HepG2 (cell line): ENCODE measurements at regions not wholly inside any gene's neighbourhood (a gene's known extent, or its start where the extent isn't known, plus 50 kb on each side); places are given as distances from the start of the nearest gene placed in this dataset.

ENCODE experiments used
- ATAC-seq: fragments of 200-7000 bp; cut with Tn5 transposase; 3 replicates; pipeline ENCODE4 v1.9.1; 2020; ENCODE audit warnings: mild to moderate bottlenecking, moderate library complexity
- BruUV-seq: library from RNA; stranded (reverse); fragments of 400-500 nt; replicated peaks from 2 replicates; lab custom pipeline; 2021; lab: Mats Ljungman, UMichigan
- CTCF ChIA-PET: fragments of 300-600 bp; formaldehyde crosslinking; extraction: SDS; loops from one replicate; lab custom pipeline; 2021; ENCODE audit warnings: low total read pairs, inconsistent platforms, low intra/inter-chr PET ratio; lab: Yijun Ruan, JAX
- POLR2A ChIA-PET: fragments of 350-600 bp; sonication (Branson Sonifier 250); formaldehyde crosslinking; loops from one replicate; lab custom pipeline; 2020; ENCODE audit warnings: antibody characterized with exemption, inconsistent platforms; lab: Yijun Ruan, JAX
- DNase-seq: peaks from one replicate; pipeline ENCODE4 v3.0.0-alpha.2; 2015; ENCODE audit warnings: low spot score
- FAIRE-seq: peaks from 3 replicates; lab custom pipeline; 2011; peaks lifted over from hg19 to GRCh38; lab: Jason Lieb, UNC
- H2AFZ ChIP-seq: one replicate; pipeline ENCODE4 v1.6.1; 2011; ENCODE audit warnings: low read length, inconsistent platforms
- H3K27ac ChIP-seq: fragments of 300-600 bp; 3 replicates; pipeline ENCODE4 v1.8.0; 2011; ENCODE audit warnings: mixed run types, mild to moderate bottlenecking, mixed read lengths, low read length, inconsistent platforms; ENCODE audit not compliant: insufficient read depth; ENCODE audit errors: extremely low read length
- H3K27me3 ChIP-seq, 2 experiments: fragments of 200-600 bp in 1 of 2; 2 replicates in 1 of 2; 3 replicates in 1 of 2; pipeline versions ENCODE4 v1.6.0 to v1.8.0; 2011; ENCODE audit warnings: low read length in 2 of 2, mild to moderate bottlenecking in 2 of 2, moderate library complexity in 2 of 2, inconsistent platforms in 1 of 2; ENCODE audit not compliant: insufficient read depth in 2 of 2, control insufficient read depth in 1 of 2
- H3K36me3 ChIP-seq, 2 experiments: fragments of 200-600 bp in 1 of 2; replicated peaks in 1 of 2; 2 replicates in 1 of 2; 3 replicates in 1 of 2; pipeline versions ENCODE4 v1.5.1 to v1.8.0; 2011; ENCODE audit warnings: low read length in 2 of 2, inconsistent platforms in 1 of 2; ENCODE audit not compliant: insufficient read depth in 2 of 2, control insufficient read depth in 1 of 2
- H3K4me1 ChIP-seq: 2 replicates; pipeline ENCODE4 v1.5.1; 2012; ENCODE audit warnings: low read length, inconsistent platforms; ENCODE audit not compliant: insufficient read depth
- H3K4me2 ChIP-seq: 2 replicates; pipeline ENCODE4 v1.6.0; 2011; ENCODE audit warnings: low read depth, low read length, inconsistent platforms
- H3K4me3 ChIP-seq, 3 experiments: fragments of 200-600 bp in 1 of 3; sonication (generic), shearing (Covaris generic) in 1 of 3; replicated peaks in 1 of 3; 2 replicates each; pipeline ENCODE4 v1.5.1; 2011 to 2016; ENCODE audit warnings: low read length in 3 of 3, inconsistent platforms in 2 of 3, low read depth in 2 of 3, mild to moderate bottlenecking in 2 of 3, control low read depth in 1 of 3, mixed read lengths in 1 of 3; ENCODE audit not compliant: insufficient read depth in 1 of 3
- H3K79me2 ChIP-seq: one replicate; pipeline ENCODE4 v1.6.1; 2011; ENCODE audit warnings: low read length, inconsistent platforms; ENCODE audit not compliant: insufficient read depth
- H3K9ac ChIP-seq: 2 replicates; pipeline ENCODE4 v1.6.0; 2011; ENCODE audit warnings: mild to moderate bottlenecking, low read depth, low read length, inconsistent platforms; ENCODE audit not compliant: insufficient read depth
- H3K9me3 ChIP-seq: 2 replicates; pipeline ENCODE4 v1.5.1; 2012; ENCODE audit warnings: mild to moderate bottlenecking, low read length
- H4K20me1 ChIP-seq: 2 replicates; pipeline ENCODE4 v1.6.0; 2011; ENCODE audit warnings: inconsistent platforms, mild to moderate bottlenecking, low read length, moderate library complexity; ENCODE audit not compliant: insufficient read depth
- HOXA3 ChIP-seq: sonication (generic); formaldehyde crosslinking; IDR thresholded peaks from 2 replicates; pipeline ENCODE4 v1.5.0; 2020; ENCODE audit warnings: missing genetic modification reagents
- REPIN1 ChIP-seq: sonication (generic); formaldehyde crosslinking; IDR thresholded peaks from 2 replicates; pipeline ENCODE4 v1.8.0; 2022; ENCODE audit warnings: missing genetic modification reagents, low read depth, mild to moderate bottlenecking, borderline replicate concordance
- RFX5 ChIP-seq: IDR thresholded peaks from 2 replicates; pipeline ENCODE4 v1.6.1; 2011; ENCODE audit warnings: low read depth, low read length, improper control_type of control experiment
- SMAD1 ChIP-seq: sonication (generic); formaldehyde crosslinking; IDR thresholded peaks from 2 replicates; pipeline ENCODE4 v1.4.0; 2020; ENCODE audit warnings: missing genetic modification reagents, low read depth, mild to moderate bottlenecking, borderline replicate concordance
- SP4 ChIP-seq: sonication (generic); formaldehyde crosslinking; IDR thresholded peaks from 2 replicates; pipeline ENCODE4 v1.8.1; 2023; ENCODE audit warnings: mild to moderate bottlenecking, missing genetic modification reagents
- TMF1 ChIP-seq: sonication (generic); formaldehyde crosslinking; IDR thresholded peaks from 2 replicates; pipeline ENCODE4 v1.8.1; 2022; ENCODE audit warnings: low read depth, missing genetic modification reagents
- ZNF292 ChIP-seq: sonication (generic); formaldehyde crosslinking; IDR thresholded peaks from 2 replicates; pipeline ENCODE4 v1.8.1; 2022; ENCODE audit warnings: mild to moderate bottlenecking, low read depth, missing genetic modification reagents, borderline replicate concordance
- ZNF3 ChIP-seq: IDR thresholded peaks from 2 replicates; pipeline ENCODE4 v1.7.0; 2017; ENCODE audit warnings: inconsistent platforms
- ZNF891 ChIP-seq: sonication (generic); formaldehyde crosslinking; IDR thresholded peaks from 2 replicates; pipeline ENCODE4 v1.5.0; 2020; ENCODE audit warnings: mild to moderate bottlenecking, missing genetic modification reagents
- WGBS: methylation state at CpG from one replicate; pipeline ENCODE4 v1.1.6; 2017; ENCODE audit warnings: low lambda C conversion rate; 5-methylcytosine and 5-hydroxymethylcytosine counted together
- in situ Hi-C: cut with HindIII; loops from 2 replicates; pipeline ENCODE4 v1.10.0; 2017; ENCODE audit warnings: low pct_unique_long_range_greater_than_20kb; ENCODE audit not compliant: extremely low pct_ligation_motif_present
- intact Hi-C: fragments of 100-400 bp; cut with micrococcal nuclease; formaldehyde crosslinking; loops from one replicate; pipeline ENCODE4 v1.10.0; 2022; ENCODE audit not compliant: unreplicated experiment

DNA sequence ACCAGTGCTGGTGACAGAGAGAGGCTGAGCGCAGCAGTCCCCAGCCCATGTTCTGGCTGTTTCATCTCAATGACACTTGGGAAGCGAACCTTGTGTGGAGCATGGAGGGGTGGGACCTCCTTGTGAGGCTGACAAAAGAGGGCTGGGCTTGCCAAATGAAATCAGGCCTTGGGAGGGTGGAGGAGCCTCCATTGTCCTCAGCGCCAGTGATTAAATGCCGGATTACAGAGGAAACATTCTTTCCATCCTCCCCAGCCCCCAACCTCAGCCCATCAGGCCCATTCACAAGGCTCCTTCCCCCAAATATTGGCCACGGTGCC, 63.3 kb upstream of the PAXBP1 start:
- no TSS peak for BruUV-seq
- no peak overlapping the region for H3K27ac ChIP-seq
- peaks cover 0 to 5% of the 10 kb centered on the region in 2 experiments; a peak in 1 of 5 replicates for H3K27me3 ChIP-seq
- no peaks in the 10 kb centered on the region for H4K20me1 ChIP-seq
- ATAC-seq (no peak), DNase-seq (no peak), FAIRE-seq (no peak)
- H3K4me3 ChIP-seq: no peak overlapping the region
- POLR2A ChIA-PET: no interaction called here
- 0 out of 2 replicates have a peak, but pooled peaks cover 7% of the 10 kb centered on the region for H3K4me1 ChIP-seq
- intact Hi-C loops (no loop called here), in situ Hi-C loops (loop anchor here (10.0 kb wide), 1 partner anchor 360 kb away; no protein-coding TSS in a partner anchor)
- H2AFZ ChIP-seq: no peak overlapping the region
- no peak overlapping the region for H3K4me2 ChIP-seq
- H3K9ac ChIP-seq: no peak overlapping the region
- no peaks in the 10 kb centered on the region for H3K9me3 ChIP-seq
- CTCF ChIA-PET: no interaction called here
- no peaks in the 10 kb centered on the region for H3K36me3 ChIP-seq
- no peak for TF ChIP-seq ZNF891 (CRISPR knock-in tag)
- no peak for TF ChIP-seq SP4 (CRISPR knock-in tag)
- TF ChIP-seq SMAD1 (CRISPR knock-in tag): no peak
- no peak for TF ChIP-seq REPIN1 (CRISPR knock-in tag)
- no peak for TF ChIP-seq ZNF3 (CRISPR knock-in tag)
- WGBS: 42% methylated on average over 5 of the region's 5 CpGs
- no peaks in the 10 kb centered on the region for H3K79me2 ChIP-seq

GRCh38 chr21:32842146-32842545, 70.6 kb upstream of the PAXBP1 start:
- H2AFZ ChIP-seq: no peak overlapping the region
- H3K79me2 ChIP-seq: no peaks in the 10 kb centered on the region
- CTCF ChIA-PET: no interaction called here
- no peak overlapping the region for H3K9ac ChIP-seq
- H3K4me3 ChIP-seq: no peak overlapping the region
- no peak overlapping the region for H3K4me2 ChIP-seq
- 33% methylated on average over 1 of the region's 1 CpG for WGBS
- intact Hi-C loops (loop anchor here (10.0 kb wide), 1 partner anchor 283 kb away; no protein-coding TSS in a partner anchor), in situ Hi-C loops (no loop called here)
- BruUV-seq: no TSS peak
- no peaks in the 10 kb centered on the region for H4K20me1 ChIP-seq
- H3K36me3 ChIP-seq: no peaks in the 10 kb centered on the region
- TF ChIP-seq RFX5 (peak; percentile 57; the same call in 1 of the 2 replicates), ZNF292 (CRISPR knock-in tag) (no peak), HOXA3 (CRISPR knock-in tag) (no peak), TMF1 (no peak)
- H3K27me3 ChIP-seq: peaks cover 0 to 10% of the 10 kb centered on the region in 2 experiments; a peak in 2 of 5 replicates
- H3K4me1 ChIP-seq: no peaks in the 10 kb centered on the region
- FAIRE-seq (no peak), ATAC-seq (no peak), DNase-seq (no peak)
- POLR2A ChIA-PET: no interaction called here
- H3K9me3 ChIP-seq: no peaks in the 10 kb centered on the region
- no peak overlapping the region for H3K27ac ChIP-seq
